ENCODE measurements at regions not wholly inside any gene's neighbourhood (a gene's known extent, or its start where the extent isn't known, plus 50 kb on each side); places are given as distances from the start of the nearest gene placed in this dataset.
"Not testable (repeated sequence)": the region's sequence is repeated elsewhere in the genome, so short reads cannot be mapped to it uniquely, and the experiment has no call there.

GRCh38 chr6:157727629-157728182, 95.3 kb upstream of the SNX9 start:
- no peak for DNase-seq (ENCODE audit: low spot score)

- DNase-seq (ENCODE audit: low spot score): peak; percentile 43
These were observed 94.7 kb upstream of the SNX9 start for GRCh38 chr6:157728183-157728881.

DNA sequence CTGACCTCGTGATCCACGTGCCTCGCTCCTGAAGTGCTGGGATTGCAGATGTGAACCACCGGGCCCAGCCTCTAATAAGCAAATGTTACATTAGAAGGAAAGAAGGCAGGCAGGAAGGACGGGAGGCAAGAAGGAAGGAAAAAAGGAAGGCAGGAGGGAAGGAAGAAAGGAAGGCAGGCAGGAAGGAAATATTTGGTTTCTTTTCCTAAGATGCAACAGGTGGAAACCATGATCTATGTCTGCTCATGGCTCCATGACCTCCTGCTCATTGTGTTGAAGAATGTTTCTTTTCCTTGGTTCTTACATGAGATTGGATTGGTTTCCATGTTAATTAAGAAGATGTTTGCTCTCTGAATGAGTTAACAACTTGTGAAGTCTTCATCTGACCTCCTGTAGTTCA, 91.8 kb upstream of the SNX9 start:
- DNase-seq (ENCODE audit: low spot score): no peak

GRCh38 chr6:157732007-157732406, 91.0 kb upstream of the SNX9 start:
- no peak for DNase-seq (ENCODE audit: low spot score)

GRCh38 chr6:157732416-157733161, 90.5 kb upstream of the SNX9 start:
- no peak for DNase-seq (ENCODE audit: low spot score)

DNA sequence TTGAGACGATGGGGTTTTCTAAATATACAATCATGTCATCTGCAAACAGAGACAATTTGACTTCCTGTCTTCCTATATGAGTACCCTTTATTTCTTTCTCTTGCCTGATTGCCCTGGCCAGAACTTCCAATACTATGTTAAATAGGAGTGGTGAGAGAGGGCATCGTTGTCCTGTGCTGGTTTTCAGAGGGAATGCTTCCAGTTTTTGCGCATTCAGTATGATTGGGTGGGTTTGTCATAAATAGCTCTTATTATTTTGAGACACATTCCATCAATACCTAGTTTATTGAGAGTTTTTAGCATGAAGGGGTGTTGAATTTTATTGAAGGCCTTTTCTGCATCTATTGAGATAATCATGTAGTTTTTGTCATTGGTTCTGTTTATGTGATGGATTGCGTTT, 86.5 kb upstream of the SNX9 start:
- DNase-seq (ENCODE audit: low spot score): not testable (repeated sequence)

DNA sequence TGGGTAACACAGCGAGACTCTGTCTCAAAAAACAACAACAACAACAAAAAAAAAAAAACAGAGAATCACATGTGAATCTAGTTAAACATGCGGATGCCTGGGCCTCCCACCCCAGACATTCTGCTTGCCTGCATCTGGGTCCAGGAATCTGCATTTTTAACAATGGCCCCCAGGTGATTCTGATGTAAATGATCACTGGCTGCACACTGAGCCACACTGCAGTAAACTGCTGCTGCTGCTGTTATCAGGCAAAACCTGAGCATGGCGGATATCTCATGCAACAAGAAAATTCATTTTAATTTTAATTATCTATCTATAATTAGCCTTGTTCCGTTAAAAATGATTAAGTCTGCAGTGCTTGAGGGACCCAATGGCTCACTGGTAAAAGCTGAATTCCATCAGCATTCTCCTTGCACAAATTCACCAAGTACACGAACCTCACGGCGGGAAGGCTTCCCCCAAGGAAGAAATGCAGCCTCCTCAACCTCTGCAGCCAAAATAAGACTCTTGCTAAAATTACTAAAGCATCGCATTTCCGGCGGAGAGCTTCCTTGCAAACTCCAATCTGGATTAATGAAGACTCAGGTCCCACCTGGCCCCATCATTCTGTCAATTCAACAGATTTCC, 81.6 kb upstream of the SNX9 start:
- DNase-seq (ENCODE audit: low spot score): no peak

DNA sequence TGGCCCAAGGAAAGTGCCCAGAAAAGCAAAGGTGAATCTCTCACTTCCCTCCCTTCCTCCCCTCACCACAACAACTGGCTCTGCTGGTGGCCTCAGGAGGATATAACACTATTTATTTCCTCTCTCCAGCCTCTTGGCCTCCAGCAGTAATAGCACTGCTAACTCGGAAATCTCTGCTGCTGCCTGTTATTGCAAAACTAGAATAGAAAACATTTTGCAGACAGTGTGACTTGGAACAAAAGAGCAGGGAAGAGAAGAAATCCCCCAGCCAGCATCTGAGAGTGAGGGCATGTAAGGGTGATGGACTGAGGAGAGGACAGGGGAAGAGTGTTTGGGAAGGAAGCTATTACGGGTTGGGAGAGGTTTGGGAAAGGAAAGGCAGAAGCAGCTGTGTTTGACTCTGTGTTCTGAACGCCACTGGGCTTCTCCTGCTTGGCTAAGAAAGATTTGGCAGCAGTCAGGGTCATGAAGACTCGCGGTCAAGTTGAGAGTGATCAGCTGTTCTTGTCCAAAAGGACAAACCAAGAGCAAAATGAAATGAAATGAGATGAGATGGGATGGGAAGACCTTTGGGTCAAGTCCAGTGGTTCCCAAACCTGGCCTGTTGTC, 81.0 kb upstream of the SNX9 start:
- no peak for DNase-seq (ENCODE audit: low spot score)

GRCh38 chr6:157744102-157744601, 78.9 kb upstream of the SNX9 start:
- no peak for DNase-seq (ENCODE audit: low spot score)

GRCh38 chr6:157746897-157747296, 76.1 kb upstream of the SNX9 start:
- DNase-seq (ENCODE audit: low spot score): no peak

GRCh38 chr6:157747370-157747769, 75.7 kb upstream of the SNX9 start:
- DNase-seq (ENCODE audit: low spot score): no peak

GRCh38 chr6:157748839-157749571, 74.0 kb upstream of the SNX9 start:
- no peak for DNase-seq (ENCODE audit: low spot score)

DNA sequence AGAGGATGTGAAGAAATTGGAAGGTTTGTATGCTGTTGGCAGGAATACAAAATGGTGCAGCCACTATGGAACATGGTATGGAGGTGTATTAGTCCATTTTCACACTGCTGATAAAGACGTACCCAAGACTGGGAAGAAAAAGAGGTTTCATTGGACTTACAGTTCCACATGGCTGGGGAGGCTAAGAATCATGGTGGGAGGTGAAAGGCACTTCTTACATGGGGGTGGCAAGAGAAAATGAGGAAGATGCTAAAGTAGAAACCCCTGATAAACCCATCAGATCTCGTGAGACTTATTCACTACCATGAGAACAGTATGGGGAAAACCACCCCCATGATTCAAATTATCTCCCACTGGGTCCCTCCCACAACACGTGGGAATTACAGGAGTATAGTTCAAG, 72.1 kb upstream of the SNX9 start:
- not testable (repeated sequence) for DNase-seq (ENCODE audit: low spot score)

- no peak for DNase-seq (ENCODE audit: low spot score)
These were observed 71.4 kb upstream of the SNX9 start for GRCh38 chr6:157751547-157752200.

DNA sequence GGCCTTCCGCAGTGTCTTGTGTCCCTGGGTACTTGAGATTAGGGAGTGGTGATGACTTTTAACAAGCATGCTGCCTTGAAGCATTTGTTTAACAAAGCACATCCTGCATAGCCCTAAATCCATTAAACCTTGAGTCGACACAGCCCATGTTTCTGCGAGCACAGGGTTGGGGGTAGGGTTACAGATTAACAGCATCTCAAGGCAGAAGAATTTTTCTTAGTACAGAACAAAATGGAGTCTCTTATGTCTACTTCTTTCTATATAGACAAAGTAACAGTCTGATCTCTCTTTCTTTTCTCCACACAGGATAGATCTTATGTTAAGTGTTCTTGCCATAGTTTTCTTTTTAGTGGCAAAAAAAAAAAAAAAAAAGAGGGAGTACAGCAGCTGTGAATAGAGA, 70.2 kb upstream of the SNX9 start:
- not testable (repeated sequence) for DNase-seq (ENCODE audit: low spot score)

- DNase-seq (ENCODE audit: low spot score): no peak
These were observed 69.8 kb upstream of the SNX9 start for GRCh38 chr6:157753291-157753690.

GRCh38 chr6:157753801-157754200, 69.2 kb upstream of the SNX9 start:
- DNase-seq (ENCODE audit: low spot score): not testable (repeated sequence)

DNA sequence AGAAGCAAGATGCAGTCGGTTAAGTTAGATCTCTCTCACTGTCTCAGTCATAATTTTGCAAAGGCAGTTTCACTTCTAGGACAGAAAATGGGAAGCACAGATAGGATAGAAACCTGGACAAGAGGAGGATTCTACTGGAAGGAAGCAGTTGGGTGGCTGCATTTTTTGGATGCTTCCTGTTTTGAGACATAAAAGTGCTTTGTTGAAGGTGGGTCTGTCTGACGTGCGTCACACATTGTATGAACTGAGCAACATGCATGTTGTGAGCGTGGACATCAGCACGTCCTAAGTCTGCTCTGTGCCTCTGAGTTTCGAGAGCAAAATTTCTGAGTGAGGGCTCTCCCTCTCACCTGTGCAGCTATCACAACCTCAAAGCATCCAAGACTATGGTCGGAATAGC, 68.7 kb upstream of the SNX9 start:
- DNase-seq (ENCODE audit: low spot score): no peak

DNA sequence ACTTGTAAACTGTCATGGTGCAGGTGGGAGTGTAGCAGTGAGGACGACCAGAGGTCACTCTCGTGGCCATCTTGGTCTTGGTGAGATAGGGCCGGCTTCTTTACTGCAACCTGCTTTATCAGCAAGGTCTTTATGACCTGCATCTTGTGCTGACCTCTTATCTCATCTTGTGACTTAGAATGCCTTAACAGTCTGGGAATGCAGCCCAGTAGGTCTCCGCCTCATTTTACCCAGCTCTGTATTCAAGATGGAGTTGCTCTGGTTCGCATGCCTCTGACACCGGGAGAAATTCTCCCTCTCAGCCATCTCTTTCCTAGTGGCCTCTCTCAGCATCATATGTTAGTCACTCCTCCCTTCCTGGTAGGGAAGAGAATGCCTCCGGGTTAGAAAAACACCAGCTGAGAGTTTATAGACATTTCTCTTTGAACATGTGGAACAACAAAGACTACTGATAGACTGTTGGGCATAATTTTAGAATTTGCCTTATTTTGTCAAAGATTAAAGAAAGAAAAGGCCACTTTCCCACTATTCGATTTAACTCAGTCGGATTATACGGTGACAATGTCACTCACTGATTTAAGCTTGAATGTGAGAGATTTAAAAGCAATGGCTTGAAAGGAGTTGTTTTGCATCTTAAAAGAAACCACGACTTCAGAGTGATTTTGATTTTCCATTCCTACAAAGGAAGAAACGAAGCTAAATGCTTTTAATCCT, 67.9 kb upstream of the SNX9 start:
- DNase-seq (ENCODE audit: low spot score): no peak

- DNase-seq (ENCODE audit: low spot score): no peak
These were observed 67.2 kb upstream of the SNX9 start for GRCh38 chr6:157755746-157756411.
